ENCODE measurements at regions not wholly inside any gene's neighbourhood (a gene's known extent, or its start where the extent isn't known, plus 50 kb on each side); places are given as distances from the start of the nearest gene placed in this dataset.
"Not testable (repeated sequence)": the region's sequence is repeated elsewhere in the genome, so short reads cannot be mapped to it uniquely, and the experiment has no call there.

DNA sequence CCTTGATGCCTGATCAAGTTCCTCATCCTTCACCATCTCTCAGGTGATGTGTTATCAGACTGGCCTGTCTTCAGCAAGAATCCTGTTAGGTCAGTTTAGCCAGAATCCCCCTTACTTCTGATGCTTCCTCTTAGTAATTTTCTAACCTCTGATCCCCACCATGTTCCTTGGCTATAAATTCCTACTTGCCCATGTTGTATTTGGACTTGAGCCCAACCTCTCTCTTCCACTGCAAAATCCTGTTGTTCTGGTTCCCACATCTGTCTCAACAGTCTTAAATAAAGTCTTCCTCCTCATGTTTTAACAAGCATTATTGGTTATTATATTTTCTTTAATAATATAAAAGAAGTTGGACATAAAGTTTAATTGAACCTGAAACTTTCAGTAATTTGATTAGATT is 987.8 kb upstream of the USP15 start:
- Histone ChIP-seq H3K9me3 (ENCODE audit: control insufficient read depth in 2 of 2, low read length in 2 of 2) (no peaks in the 10 kb centered on the region), H3K4me3 (ENCODE audit: low read length in 2 of 2) (no peak overlapping the region), H3K27me3 (ENCODE audit: control insufficient read depth in 2 of 2, insufficient read depth in 2 of 2, low read length in 2 of 2) (no peaks in the 10 kb centered on the region), H3K4me1 (ENCODE audit: control insufficient read depth in 2 of 2, insufficient read depth in 2 of 2, low read length in 2 of 2) (no peaks in the 10 kb centered on the region), H3K9ac (ENCODE audit: low read depth in 1 of 2, low read length in 2 of 2) (no peak overlapping the region), H3K36me3 (ENCODE audit: control insufficient read depth in 2 of 2, insufficient read depth in 2 of 2, low read length in 2 of 2) (no peaks in the 10 kb centered on the region), H3K27ac (ENCODE audit: low read depth in 2 of 2, low read length in 2 of 2) (no peak overlapping the region)

DNA sequence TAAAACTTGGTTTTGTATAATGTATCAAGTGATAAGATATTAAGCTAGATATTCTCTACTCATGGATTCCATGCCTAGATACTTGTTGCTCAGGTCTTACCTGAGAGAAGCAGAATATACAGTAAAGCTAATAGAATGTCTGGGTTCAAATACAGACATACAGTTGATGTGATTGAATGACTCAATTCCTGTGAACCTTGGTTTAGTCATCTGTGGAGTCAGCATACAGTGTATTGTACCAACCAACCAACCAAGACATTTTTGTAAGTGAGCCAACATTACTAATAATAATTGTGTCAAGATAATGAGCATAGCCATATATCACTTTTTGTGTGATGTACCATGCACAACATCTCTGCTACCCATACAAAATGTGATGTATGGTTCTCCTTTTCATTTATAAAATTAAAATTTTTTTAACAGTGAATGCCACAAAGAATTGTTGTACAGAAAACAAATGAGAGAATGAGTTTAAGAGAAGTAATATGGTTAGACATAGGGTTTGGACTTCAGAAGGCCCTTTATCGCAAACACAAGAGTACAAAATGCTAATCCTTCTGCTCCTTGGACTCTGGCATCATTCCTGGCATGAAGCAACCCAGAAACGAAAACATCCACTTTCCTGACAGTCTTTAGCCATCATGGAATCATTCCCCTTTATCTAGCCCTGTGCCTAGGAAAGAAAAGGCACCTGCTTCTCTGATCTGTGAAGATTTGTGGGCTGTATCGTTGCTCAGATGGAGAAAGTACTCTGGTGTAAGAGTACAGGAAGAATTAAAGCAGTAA is 977.2 kb upstream of the USP15 start:
- Histone ChIP-seq H3K9me3 (ENCODE audit: control insufficient read depth in 2 of 2, low read length in 2 of 2) (peaks cover 0 to 6% of the 10 kb centered on the region in 2 donors), H3K4me3 (ENCODE audit: low read length in 2 of 2) (no peak overlapping the region), H3K36me3 (ENCODE audit: control insufficient read depth in 2 of 2, insufficient read depth in 2 of 2, low read length in 2 of 2) (no peaks in the 10 kb centered on the region), H3K27ac (ENCODE audit: low read depth in 2 of 2, low read length in 2 of 2) (no peak overlapping the region), H3K9ac (ENCODE audit: low read depth in 1 of 2, low read length in 2 of 2) (no peak overlapping the region), H3K4me1 (ENCODE audit: control insufficient read depth in 2 of 2, insufficient read depth in 2 of 2, low read length in 2 of 2) (no peaks in the 10 kb centered on the region), H3K27me3 (ENCODE audit: control insufficient read depth in 2 of 2, insufficient read depth in 2 of 2, low read length in 2 of 2) (no peaks in the 10 kb centered on the region)

DNA sequence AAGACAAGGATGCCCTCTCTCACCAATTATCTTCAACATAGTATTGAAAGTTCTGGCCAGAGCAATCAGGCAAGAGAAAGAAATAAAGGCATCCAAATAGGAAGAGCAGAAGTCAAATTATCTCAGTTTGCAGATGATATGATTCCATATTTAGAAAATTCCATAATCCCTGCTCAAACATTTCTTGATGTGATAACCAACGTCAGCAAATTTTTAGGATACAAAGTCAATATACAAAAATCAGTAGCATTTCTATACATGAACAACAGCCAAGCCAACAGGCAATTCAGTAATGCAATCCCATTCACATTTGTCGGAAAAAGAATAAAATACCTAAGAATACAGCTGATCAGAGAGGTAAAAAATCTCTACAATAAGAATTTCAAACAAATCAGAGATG is 969.7 kb upstream of the USP15 start:
- Histone ChIP-seq H3K27ac (ENCODE audit: low read depth in 2 of 2, low read length in 2 of 2) (no peak overlapping the region), H3K9me3 (ENCODE audit: control insufficient read depth in 2 of 2, low read length in 2 of 2) (peaks cover 0 to 13% of the 10 kb centered on the region in 2 donors), H3K4me1 (ENCODE audit: control insufficient read depth in 2 of 2, insufficient read depth in 2 of 2, low read length in 2 of 2) (no peaks in the 10 kb centered on the region), H3K36me3 (ENCODE audit: control insufficient read depth in 2 of 2, insufficient read depth in 2 of 2, low read length in 2 of 2) (no peaks in the 10 kb centered on the region), H3K27me3 (ENCODE audit: control insufficient read depth in 2 of 2, insufficient read depth in 2 of 2, low read length in 2 of 2) (no peaks in the 10 kb centered on the region), H3K9ac (ENCODE audit: low read depth in 1 of 2, low read length in 2 of 2) (no peak overlapping the region), H3K4me3 (ENCODE audit: low read length in 2 of 2) (no peak overlapping the region)

DNA sequence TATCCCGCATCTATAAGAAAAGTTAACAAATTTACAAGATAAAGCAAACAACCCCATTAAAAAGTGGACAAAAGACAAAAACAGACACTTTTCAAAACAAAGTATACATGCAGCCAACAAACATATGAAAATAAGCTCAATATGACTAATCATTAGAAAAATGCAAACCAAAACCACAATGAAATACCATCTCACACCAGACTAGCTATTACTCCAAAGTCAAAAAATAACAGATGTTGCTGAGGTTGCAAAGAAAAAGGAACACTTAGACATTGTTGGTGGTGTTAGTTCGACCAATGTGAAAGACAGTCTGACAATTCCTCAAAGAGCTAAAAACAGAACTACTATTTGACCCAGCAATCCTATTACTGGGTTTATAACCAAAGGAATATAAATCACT is 968.6 kb upstream of the USP15 start:
- Histone ChIP-seq H3K27me3 (ENCODE audit: control insufficient read depth in 2 of 2, insufficient read depth in 2 of 2, low read length in 2 of 2) (no peaks in the 10 kb centered on the region), H3K9ac (ENCODE audit: low read depth in 1 of 2, low read length in 2 of 2) (no peak overlapping the region), H3K4me1 (ENCODE audit: control insufficient read depth in 2 of 2, insufficient read depth in 2 of 2, low read length in 2 of 2) (no peaks in the 10 kb centered on the region), H3K4me3 (ENCODE audit: low read length in 2 of 2) (no peak overlapping the region), H3K27ac (ENCODE audit: low read depth in 2 of 2, low read length in 2 of 2) (no peak overlapping the region), H3K36me3 (ENCODE audit: control insufficient read depth in 2 of 2, insufficient read depth in 2 of 2, low read length in 2 of 2) (no peaks in the 10 kb centered on the region), H3K9me3 (ENCODE audit: control insufficient read depth in 2 of 2, low read length in 2 of 2) (peaks cover 0 to 13% of the 10 kb centered on the region in 2 donors)

DNA sequence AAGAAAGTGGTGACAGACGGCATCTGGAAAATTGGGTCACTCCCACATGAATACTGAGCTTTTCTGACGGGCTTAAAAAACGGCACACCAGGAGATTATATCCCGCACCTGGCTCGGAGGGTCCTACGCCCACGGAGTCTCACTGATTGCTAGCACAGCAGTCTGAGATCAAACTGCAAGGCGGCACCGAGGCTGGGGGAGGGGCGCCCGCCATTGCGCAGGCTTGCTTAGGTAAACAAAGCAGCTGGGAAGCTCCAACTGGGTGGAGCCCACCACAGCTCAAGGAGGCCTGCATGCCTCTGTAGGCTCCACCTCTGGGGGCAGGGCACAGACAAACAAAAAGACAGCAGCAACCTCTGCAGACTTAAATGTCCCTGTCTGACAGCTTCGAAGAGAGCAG is 966.2 kb upstream of the USP15 start:
- H3K36me3 ChIP-seq (ENCODE audit: control insufficient read depth in 2 of 2, insufficient read depth in 2 of 2, low read length in 2 of 2); H3K27ac ChIP-seq (ENCODE audit: low read depth in 2 of 2, low read length in 2 of 2); H3K4me3 ChIP-seq (ENCODE audit: low read length in 2 of 2); H3K4me1 ChIP-seq (ENCODE audit: control insufficient read depth in 2 of 2, insufficient read depth in 2 of 2, low read length in 2 of 2); H3K27me3 ChIP-seq (ENCODE audit: control insufficient read depth in 2 of 2, insufficient read depth in 2 of 2, low read length in 2 of 2); H3K9me3 ChIP-seq (ENCODE audit: control insufficient read depth in 2 of 2, low read length in 2 of 2); H3K9ac ChIP-seq (ENCODE audit: low read depth in 1 of 2, low read length in 2 of 2): not testable (repeated sequence)

DNA sequence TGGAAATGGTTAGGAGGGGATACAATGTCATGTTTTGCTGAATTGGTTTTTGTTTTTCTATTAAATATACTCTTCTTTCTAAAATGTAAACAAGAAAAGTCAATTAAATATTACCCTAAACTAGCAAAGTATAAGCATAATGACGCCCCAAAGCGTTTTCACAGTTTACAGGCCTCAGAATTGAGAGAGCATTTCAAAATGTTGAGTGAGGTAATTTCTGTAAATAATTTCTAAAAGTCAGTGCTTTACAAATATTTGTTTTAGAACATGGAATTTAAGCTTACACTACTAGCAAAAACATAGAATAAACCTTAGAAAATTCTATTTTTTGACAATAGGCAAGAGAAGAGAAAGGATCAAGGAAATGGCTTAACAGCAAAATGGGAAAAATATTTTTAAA is 958.4 kb upstream of the USP15 start:
- H3K27me3 ChIP-seq (ENCODE audit: control insufficient read depth in 2 of 2, insufficient read depth in 2 of 2, low read length in 2 of 2), result no peaks in the 10 kb centered on the region
- no peak overlapping the region for H3K4me3 ChIP-seq (ENCODE audit: low read length in 2 of 2)
- peaks cover 0 to 4% of the 10 kb centered on the region in 2 donors for H3K9me3 ChIP-seq (ENCODE audit: control insufficient read depth in 2 of 2, low read length in 2 of 2)
- no peaks in the 10 kb centered on the region for H3K4me1 ChIP-seq (ENCODE audit: control insufficient read depth in 2 of 2, insufficient read depth in 2 of 2, low read length in 2 of 2)
- H3K9ac ChIP-seq (ENCODE audit: low read depth in 1 of 2, low read length in 2 of 2), result no peak overlapping the region
- H3K36me3 ChIP-seq (ENCODE audit: control insufficient read depth in 2 of 2, insufficient read depth in 2 of 2, low read length in 2 of 2), result no peaks in the 10 kb centered on the region
- no peak overlapping the region for H3K27ac ChIP-seq (ENCODE audit: low read depth in 2 of 2, low read length in 2 of 2)

DNA sequence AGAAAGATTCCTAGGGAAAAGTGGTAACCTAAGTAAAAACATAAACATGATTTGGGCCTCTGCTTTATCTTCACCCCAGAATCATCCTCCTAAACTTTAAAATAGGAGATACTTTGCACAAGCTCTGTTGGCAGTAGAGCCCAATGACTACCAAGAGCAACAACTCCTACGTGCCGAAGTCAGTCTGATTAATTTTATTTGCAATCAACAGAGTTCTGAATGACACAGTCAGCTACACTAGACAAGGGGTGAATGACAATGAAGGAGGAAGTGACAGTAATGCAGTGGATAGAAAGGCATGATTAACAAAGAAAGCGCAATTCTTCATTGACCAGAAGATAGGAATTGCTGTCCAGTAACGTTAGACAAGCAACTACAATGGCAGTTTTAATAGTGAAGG is 957.9 kb upstream of the USP15 start:
- no peaks in the 10 kb centered on the region for H3K36me3 ChIP-seq (ENCODE audit: control insufficient read depth in 2 of 2, insufficient read depth in 2 of 2, low read length in 2 of 2)
- H3K27ac ChIP-seq (ENCODE audit: low read depth in 2 of 2, low read length in 2 of 2), result no peak overlapping the region
- no peaks in the 10 kb centered on the region for H3K4me1 ChIP-seq (ENCODE audit: control insufficient read depth in 2 of 2, insufficient read depth in 2 of 2, low read length in 2 of 2)

DNA sequence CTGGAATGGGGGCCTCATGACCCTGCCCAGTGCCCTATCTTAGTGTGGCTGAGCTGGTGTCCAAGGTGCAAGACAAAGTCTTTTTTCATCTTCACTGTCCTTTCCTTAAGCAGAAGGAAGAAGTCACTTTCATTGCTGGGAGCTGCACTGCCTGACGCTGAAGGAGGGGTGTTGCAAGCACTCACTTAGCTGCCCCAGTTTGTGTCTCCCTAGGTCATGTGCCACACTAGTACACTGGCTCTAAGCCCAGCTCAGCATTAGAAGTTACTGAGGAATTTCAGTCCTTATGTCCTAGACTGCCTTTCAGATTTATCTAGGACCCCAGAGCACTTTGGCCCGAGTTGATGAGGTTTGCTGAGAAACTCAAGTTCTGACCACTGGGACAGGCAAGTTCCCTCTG is 952.0 kb upstream of the USP15 start:
- Histone ChIP-seq H3K9ac (ENCODE audit: low read depth in 1 of 2, low read length in 2 of 2) (no peak overlapping the region), H3K9me3 (ENCODE audit: control insufficient read depth in 2 of 2, low read length in 2 of 2) (peaks cover 0 to 4% of the 10 kb centered on the region in 2 donors), H3K36me3 (ENCODE audit: control insufficient read depth in 2 of 2, insufficient read depth in 2 of 2, low read length in 2 of 2) (no peaks in the 10 kb centered on the region), H3K27me3 (ENCODE audit: control insufficient read depth in 2 of 2, insufficient read depth in 2 of 2, low read length in 2 of 2) (no peaks in the 10 kb centered on the region), H3K4me1 (ENCODE audit: control insufficient read depth in 2 of 2, insufficient read depth in 2 of 2, low read length in 2 of 2) (no peaks in the 10 kb centered on the region), H3K4me3 (ENCODE audit: low read length in 2 of 2) (no peak overlapping the region), H3K27ac (ENCODE audit: low read depth in 2 of 2, low read length in 2 of 2) (no peak overlapping the region)

More for the DNA sequence above, 957.9 kb upstream of the USP15 start:
- Histone ChIP-seq H3K9me3 (ENCODE audit: control insufficient read depth in 2 of 2, low read length in 2 of 2) (peaks cover 0 to 4% of the 10 kb centered on the region in 2 donors), H3K9ac (ENCODE audit: low read depth in 1 of 2, low read length in 2 of 2) (no peak overlapping the region), H3K4me3 (ENCODE audit: low read length in 2 of 2) (no peak overlapping the region), H3K27me3 (ENCODE audit: control insufficient read depth in 2 of 2, insufficient read depth in 2 of 2, low read length in 2 of 2) (no peaks in the 10 kb centered on the region)

DNA sequence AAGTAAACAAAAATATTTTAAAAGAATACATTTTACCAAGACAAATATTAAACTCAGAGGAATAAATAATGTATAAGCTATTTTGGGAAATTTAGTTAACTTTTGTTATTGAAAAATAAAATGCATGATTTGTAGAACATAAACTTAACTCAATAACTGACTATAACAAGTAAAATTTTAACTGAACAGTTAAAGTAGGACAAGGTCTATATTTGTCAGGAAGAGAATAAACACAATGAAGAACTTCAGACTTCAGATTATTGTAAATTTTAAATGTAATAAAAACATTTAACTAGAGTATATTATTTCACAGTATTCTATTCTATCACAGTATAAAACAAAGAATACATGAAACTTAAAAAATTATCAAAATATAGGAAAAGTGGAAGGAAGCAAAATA is 948.8 kb upstream of the USP15 start:
- H3K9ac ChIP-seq (ENCODE audit: low read depth in 1 of 2, low read length in 2 of 2), result no peak overlapping the region
- H3K4me1 ChIP-seq (ENCODE audit: control insufficient read depth in 2 of 2, insufficient read depth in 2 of 2, low read length in 2 of 2), result no peaks in the 10 kb centered on the region
- H3K27ac ChIP-seq (ENCODE audit: low read depth in 2 of 2, low read length in 2 of 2), result no peak overlapping the region
- H3K27me3 ChIP-seq (ENCODE audit: control insufficient read depth in 2 of 2, insufficient read depth in 2 of 2, low read length in 2 of 2), result no peaks in the 10 kb centered on the region
- peaks cover 2 to 3% of the 10 kb centered on the region in 2 donors for H3K9me3 ChIP-seq (ENCODE audit: control insufficient read depth in 2 of 2, low read length in 2 of 2)
- H3K4me3 ChIP-seq (ENCODE audit: low read length in 2 of 2), result no peak overlapping the region
- no peaks in the 10 kb centered on the region for H3K36me3 ChIP-seq (ENCODE audit: control insufficient read depth in 2 of 2, insufficient read depth in 2 of 2, low read length in 2 of 2)

DNA sequence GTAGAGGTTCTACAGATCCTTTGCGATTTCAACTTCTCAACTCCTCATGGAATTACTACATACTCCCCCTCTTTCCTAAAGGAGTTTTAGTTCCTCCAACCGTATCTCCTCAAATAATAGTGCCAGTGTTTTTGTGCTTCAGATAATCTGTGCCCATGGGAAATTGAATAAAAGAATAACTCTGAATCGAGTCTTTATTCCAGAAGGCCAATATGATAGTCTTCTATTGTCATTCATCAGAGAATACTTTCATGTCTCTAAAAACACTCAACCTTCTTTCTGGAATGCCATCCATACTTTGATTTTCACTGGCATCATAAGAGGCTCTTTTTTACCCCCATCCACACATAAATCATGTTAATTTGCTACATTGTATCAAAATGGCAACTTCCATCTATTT is 911.3 kb upstream of the USP15 start:
- H3K27me3 ChIP-seq (ENCODE audit: control insufficient read depth in 2 of 2, insufficient read depth in 2 of 2, low read length in 2 of 2), result no peaks in the 10 kb centered on the region
- no peak overlapping the region for H3K9ac ChIP-seq (ENCODE audit: low read depth in 1 of 2, low read length in 2 of 2)
- H3K4me3 ChIP-seq (ENCODE audit: low read length in 2 of 2), result no peak overlapping the region
- H3K36me3 ChIP-seq (ENCODE audit: control insufficient read depth in 2 of 2, insufficient read depth in 2 of 2, low read length in 2 of 2), result no peaks in the 10 kb centered on the region
- no peaks in the 10 kb centered on the region for H3K4me1 ChIP-seq (ENCODE audit: control insufficient read depth in 2 of 2, insufficient read depth in 2 of 2, low read length in 2 of 2)
- H3K27ac ChIP-seq (ENCODE audit: low read depth in 2 of 2, low read length in 2 of 2), result no peak overlapping the region
- H3K9me3 ChIP-seq (ENCODE audit: control insufficient read depth in 2 of 2, low read length in 2 of 2), result no peaks in the 10 kb centered on the region
